GM23338 (cell line): ENCODE measurements at regions not wholly inside any gene's neighbourhood (a gene's known extent, or its start where the extent isn't known, plus 50 kb on each side); places are given as distances from the start of the nearest gene placed in this dataset.

Experiments
- ATAC-seq: fragments of 200-7000 bp; cut with Tn5 transposase; 3 replicates; pipeline ENCODE4 v1.9.1; 2020
- DNase-seq: peaks from one replicate; pipeline ENCODE4 v3.0.0-alpha.2; 2015; ENCODE audit warnings: low spot score
- H2AFZ ChIP-seq: fragments of 200-600 bp; sonication (generic); 2 replicates; pipeline ENCODE4 v1.8.0; 2016; ENCODE audit warnings: antibody characterized with exemption, mild to moderate bottlenecking, moderate library complexity
- H3F3A ChIP-seq: fragments of 200-600 bp; sonication (generic); replicated peaks from 2 replicates; pipeline ENCODE4 v1.8.0; 2017; ENCODE audit warnings: antibody characterized with exemption, mixed run types, low read depth
- H3K27ac ChIP-seq: fragments of 200-600 bp; sonication (generic); 2 replicates; pipeline ENCODE4 v1.6.1; 2016; ENCODE audit warnings: low read depth
- H3K27me3 ChIP-seq: fragments of 200-600 bp; sonication (generic); 2 replicates; pipeline ENCODE4 v1.8.0; 2016; ENCODE audit warnings: mild to moderate bottlenecking, mixed run types, moderate library complexity; ENCODE audit not compliant: insufficient read depth
- H3K36me3 ChIP-seq: fragments of 200-600 bp; sonication (generic); 2 replicates; pipeline ENCODE4 v1.8.0; 2016; ENCODE audit warnings: mild to moderate bottlenecking; ENCODE audit not compliant: insufficient read depth
- H3K4me1 ChIP-seq: fragments of 200-600 bp; sonication (generic); 2 replicates; pipeline ENCODE4 v1.8.0; 2016; ENCODE audit warnings: mild to moderate bottlenecking, moderate library complexity; ENCODE audit not compliant: insufficient read depth
- H3K4me2 ChIP-seq: fragments of 200-600 bp; sonication (generic); 2 replicates; pipeline ENCODE4 v1.7.1; 2017; ENCODE audit warnings: mixed run types
- H3K4me3 ChIP-seq: fragments of 200-600 bp; sonication (generic); 2 replicates; pipeline ENCODE4 v1.6.1; 2016; ENCODE audit warnings: mixed run types
- H3K79me2 ChIP-seq: fragments of 200-600 bp; sonication (generic); replicated peaks from 2 replicates; pipeline ENCODE4 v1.8.0; 2017; ENCODE audit warnings: mild to moderate bottlenecking; ENCODE audit not compliant: insufficient read depth
- H3K9me2 ChIP-seq: fragments of 200-600 bp; sonication (generic); 2 replicates; pipeline ENCODE4 v1.8.0; 2017; ENCODE audit not compliant: insufficient read depth
- H4K20me1 ChIP-seq: fragments of 200-600 bp; sonication (generic); replicated peaks from 2 replicates; pipeline ENCODE4 v1.8.0; 2017; ENCODE audit warnings: mild to moderate bottlenecking; ENCODE audit not compliant: insufficient read depth
- H3K27ac Mint-ChIP-seq: 2 replicates; pipeline ENCODE4 v1.8.0; 2020; ENCODE audit warnings: inconsistent platforms, mild to moderate bottlenecking, moderate library complexity, mixed read lengths
- H3K27me3 Mint-ChIP-seq: 3 replicates; pipeline ENCODE4 v1.8.0; 2022; ENCODE audit warnings: low read depth, mild to moderate bottlenecking, moderate library complexity, mixed read lengths, inconsistent platforms; ENCODE audit not compliant: insufficient read depth, poor library complexity
- H3K36me3 Mint-ChIP-seq: 3 replicates; pipeline ENCODE4 v1.8.0; 2021; ENCODE audit warnings: low read depth, mild to moderate bottlenecking, inconsistent platforms, moderate library complexity, mixed read lengths
- H3K4me1 Mint-ChIP-seq: 3 replicates; pipeline ENCODE4 v1.8.0; 2020; ENCODE audit warnings: mild to moderate bottlenecking, inconsistent platforms, mixed read lengths
- H3K4me3 Mint-ChIP-seq: 3 replicates; pipeline ENCODE4 v1.8.0; 2021; ENCODE audit warnings: moderate library complexity, mild to moderate bottlenecking, inconsistent platforms, mixed read lengths
- H3K9me3 Mint-ChIP-seq: 3 replicates; pipeline ENCODE4 v1.8.0; 2020; ENCODE audit warnings: moderate library complexity, mild to moderate bottlenecking, inconsistent platforms, mixed read lengths
- STAT1 ChIP-seq: IDR thresholded peaks from one replicate; pipeline ENCODE4 v1.6.1; 2016; ENCODE audit warnings: antibody characterized with exemption; ENCODE audit not compliant: unreplicated experiment
- ZNF114 ChIP-seq: fragments of 250-450 bp; sonication (Bioruptor Pico); IDR thresholded peaks from 2 replicates; pipeline ENCODE4 v1.5.0; 2020; ENCODE audit warnings: mild to moderate bottlenecking, moderate library complexity
- ZNF331 ChIP-seq: fragments of 250-450 bp; sonication (Bioruptor Pico); IDR thresholded peaks from 2 replicates; pipeline ENCODE4 v1.5.0; 2020; ENCODE audit warnings: low read depth, mild to moderate bottlenecking, moderate library complexity
- TF ChIP-seq, protein P1 (sequence below): IDR thresholded peaks from 2 replicates; pipeline ENCODE4 v1.6.1; 2016; ENCODE audit warnings: antibody characterized with exemption
- TF ChIP-seq, protein P2 (sequence below): IDR thresholded peaks from one replicate; pipeline ENCODE4 v1.6.1; 2018; ENCODE audit warnings: antibody characterized with exemption; ENCODE audit not compliant: unreplicated experiment
- TF ChIP-seq, protein P3 (sequence below): fragments of 250-450 bp; sonication (Bioruptor Pico); IDR thresholded peaks from 2 replicates; pipeline ENCODE4 v1.5.0; 2020; ENCODE audit warnings: mild to moderate bottlenecking, moderate library complexity
- TF ChIP-seq, protein P4 (sequence below), 2 experiments: fragments of 200-600 bp in 1 of 2; sonication (generic) in 1 of 2; conservative IDR thresholded peaks; 2 replicates each; pipeline versions ENCODE4 v1.5.1 to v1.6.1; 2016 to 2017; ENCODE audit warnings: antibody characterized with exemption in 2 of 2, low read depth in 2 of 2, mild to moderate bottlenecking in 2 of 2, moderate library complexity in 1 of 2

DNA sequence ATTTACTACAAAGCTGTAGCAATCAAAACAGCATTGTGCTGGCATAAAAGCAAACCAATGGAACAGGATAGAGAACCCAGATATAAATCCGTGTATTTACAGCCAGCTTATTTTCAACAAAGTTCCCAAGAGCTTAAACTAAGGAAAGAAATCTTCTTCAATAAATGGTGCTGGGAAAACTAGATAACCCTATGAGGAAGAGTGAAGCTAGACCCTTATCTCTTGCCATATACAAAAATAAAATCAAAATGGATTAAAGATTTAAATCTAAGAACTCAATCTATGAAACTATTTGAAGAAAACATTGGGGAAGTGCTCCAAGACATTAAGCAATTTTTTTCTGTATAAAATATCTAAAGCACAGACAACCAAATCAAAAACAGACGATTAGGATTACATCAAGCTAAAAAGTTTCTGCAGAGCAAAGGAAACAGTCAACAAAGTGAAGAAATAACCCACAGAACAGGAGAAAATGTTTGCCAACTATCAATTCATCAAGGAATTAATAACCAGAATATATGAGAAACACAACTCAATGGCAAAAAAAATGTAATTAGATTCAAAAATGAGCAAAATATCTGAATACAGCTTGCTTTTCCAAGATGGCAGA, 480.7 kb downstream of the LMO7 start (continued):
- TF ChIP-seq, protein P1, sequence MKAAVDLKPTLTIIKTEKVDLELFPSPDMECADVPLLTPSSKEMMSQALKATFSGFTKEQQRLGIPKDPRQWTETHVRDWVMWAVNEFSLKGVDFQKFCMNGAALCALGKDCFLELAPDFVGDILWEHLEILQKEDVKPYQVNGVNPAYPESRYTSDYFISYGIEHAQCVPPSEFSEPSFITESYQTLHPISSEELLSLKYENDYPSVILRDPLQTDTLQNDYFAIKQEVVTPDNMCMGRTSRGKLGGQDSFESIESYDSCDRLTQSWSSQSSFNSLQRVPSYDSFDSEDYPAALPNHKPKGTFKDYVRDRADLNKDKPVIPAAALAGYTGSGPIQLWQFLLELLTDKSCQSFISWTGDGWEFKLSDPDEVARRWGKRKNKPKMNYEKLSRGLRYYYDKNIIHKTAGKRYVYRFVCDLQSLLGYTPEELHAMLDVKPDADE = no peak
- no peak for TF ChIP-seq ZNF331
- TF ChIP-seq STAT1 = no peak

DNA sequence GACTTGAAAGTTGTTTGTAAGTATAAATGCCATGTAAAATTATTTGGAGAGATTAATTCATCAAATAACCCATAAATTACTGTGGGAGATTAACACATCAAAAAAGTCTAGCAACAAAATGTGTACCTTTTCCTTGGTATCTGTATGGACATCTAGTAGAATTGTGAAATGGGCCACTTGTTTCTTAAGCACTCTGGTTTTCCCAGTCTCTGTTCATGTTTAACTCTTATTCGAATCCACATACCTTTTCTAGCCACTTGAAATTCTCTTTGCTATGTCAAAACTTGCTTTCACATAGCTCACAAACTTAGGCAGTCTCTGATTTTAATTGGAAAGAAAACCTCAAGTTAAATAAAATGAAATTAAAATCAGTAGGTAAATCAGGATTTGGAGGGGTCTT, 470.6 kb downstream of the LMO7 start:
- no peaks in the 10 kb centered on the region; the same call in 1 of the 2 replicates for H3K9me2 ChIP-seq
- H3K4me1 Mint-ChIP-seq = no peaks in the 10 kb centered on the region
- no peaks in the 10 kb centered on the region for H3K4me1 ChIP-seq
- H4K20me1 ChIP-seq = no peaks in the 10 kb centered on the region
- no peaks in the 10 kb centered on the region for H3K36me3 ChIP-seq
- H3K4me3 ChIP-seq = no peak overlapping the region
- no peaks in the 10 kb centered on the region for H3K79me2 ChIP-seq
- H3K27ac Mint-ChIP-seq = no peak overlapping the region
- H3K4me3 Mint-ChIP-seq = no peak overlapping the region
- no peaks in the 10 kb centered on the region for H3K27me3 Mint-ChIP-seq
- no peak for DNase-seq
- no peaks in the 10 kb centered on the region for H3F3A ChIP-seq
- TF ChIP-seq, protein P2, sequence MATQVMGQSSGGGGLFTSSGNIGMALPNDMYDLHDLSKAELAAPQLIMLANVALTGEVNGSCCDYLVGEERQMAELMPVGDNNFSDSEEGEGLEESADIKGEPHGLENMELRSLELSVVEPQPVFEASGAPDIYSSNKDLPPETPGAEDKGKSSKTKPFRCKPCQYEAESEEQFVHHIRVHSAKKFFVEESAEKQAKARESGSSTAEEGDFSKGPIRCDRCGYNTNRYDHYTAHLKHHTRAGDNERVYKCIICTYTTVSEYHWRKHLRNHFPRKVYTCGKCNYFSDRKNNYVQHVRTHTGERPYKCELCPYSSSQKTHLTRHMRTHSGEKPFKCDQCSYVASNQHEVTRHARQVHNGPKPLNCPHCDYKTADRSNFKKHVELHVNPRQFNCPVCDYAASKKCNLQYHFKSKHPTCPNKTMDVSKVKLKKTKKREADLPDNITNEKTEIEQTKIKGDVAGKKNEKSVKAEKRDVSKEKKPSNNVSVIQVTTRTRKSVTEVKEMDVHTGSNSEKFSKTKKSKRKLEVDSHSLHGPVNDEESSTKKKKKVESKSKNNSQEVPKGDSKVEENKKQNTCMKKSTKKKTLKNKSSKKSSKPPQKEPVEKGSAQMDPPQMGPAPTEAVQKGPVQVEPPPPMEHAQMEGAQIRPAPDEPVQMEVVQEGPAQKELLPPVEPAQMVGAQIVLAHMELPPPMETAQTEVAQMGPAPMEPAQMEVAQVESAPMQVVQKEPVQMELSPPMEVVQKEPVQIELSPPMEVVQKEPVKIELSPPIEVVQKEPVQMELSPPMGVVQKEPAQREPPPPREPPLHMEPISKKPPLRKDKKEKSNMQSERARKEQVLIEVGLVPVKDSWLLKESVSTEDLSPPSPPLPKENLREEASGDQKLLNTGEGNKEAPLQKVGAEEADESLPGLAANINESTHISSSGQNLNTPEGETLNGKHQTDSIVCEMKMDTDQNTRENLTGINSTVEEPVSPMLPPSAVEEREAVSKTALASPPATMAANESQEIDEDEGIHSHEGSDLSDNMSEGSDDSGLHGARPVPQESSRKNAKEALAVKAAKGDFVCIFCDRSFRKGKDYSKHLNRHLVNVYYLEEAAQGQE = no peak
- TF ChIP-seq, protein P3, sequence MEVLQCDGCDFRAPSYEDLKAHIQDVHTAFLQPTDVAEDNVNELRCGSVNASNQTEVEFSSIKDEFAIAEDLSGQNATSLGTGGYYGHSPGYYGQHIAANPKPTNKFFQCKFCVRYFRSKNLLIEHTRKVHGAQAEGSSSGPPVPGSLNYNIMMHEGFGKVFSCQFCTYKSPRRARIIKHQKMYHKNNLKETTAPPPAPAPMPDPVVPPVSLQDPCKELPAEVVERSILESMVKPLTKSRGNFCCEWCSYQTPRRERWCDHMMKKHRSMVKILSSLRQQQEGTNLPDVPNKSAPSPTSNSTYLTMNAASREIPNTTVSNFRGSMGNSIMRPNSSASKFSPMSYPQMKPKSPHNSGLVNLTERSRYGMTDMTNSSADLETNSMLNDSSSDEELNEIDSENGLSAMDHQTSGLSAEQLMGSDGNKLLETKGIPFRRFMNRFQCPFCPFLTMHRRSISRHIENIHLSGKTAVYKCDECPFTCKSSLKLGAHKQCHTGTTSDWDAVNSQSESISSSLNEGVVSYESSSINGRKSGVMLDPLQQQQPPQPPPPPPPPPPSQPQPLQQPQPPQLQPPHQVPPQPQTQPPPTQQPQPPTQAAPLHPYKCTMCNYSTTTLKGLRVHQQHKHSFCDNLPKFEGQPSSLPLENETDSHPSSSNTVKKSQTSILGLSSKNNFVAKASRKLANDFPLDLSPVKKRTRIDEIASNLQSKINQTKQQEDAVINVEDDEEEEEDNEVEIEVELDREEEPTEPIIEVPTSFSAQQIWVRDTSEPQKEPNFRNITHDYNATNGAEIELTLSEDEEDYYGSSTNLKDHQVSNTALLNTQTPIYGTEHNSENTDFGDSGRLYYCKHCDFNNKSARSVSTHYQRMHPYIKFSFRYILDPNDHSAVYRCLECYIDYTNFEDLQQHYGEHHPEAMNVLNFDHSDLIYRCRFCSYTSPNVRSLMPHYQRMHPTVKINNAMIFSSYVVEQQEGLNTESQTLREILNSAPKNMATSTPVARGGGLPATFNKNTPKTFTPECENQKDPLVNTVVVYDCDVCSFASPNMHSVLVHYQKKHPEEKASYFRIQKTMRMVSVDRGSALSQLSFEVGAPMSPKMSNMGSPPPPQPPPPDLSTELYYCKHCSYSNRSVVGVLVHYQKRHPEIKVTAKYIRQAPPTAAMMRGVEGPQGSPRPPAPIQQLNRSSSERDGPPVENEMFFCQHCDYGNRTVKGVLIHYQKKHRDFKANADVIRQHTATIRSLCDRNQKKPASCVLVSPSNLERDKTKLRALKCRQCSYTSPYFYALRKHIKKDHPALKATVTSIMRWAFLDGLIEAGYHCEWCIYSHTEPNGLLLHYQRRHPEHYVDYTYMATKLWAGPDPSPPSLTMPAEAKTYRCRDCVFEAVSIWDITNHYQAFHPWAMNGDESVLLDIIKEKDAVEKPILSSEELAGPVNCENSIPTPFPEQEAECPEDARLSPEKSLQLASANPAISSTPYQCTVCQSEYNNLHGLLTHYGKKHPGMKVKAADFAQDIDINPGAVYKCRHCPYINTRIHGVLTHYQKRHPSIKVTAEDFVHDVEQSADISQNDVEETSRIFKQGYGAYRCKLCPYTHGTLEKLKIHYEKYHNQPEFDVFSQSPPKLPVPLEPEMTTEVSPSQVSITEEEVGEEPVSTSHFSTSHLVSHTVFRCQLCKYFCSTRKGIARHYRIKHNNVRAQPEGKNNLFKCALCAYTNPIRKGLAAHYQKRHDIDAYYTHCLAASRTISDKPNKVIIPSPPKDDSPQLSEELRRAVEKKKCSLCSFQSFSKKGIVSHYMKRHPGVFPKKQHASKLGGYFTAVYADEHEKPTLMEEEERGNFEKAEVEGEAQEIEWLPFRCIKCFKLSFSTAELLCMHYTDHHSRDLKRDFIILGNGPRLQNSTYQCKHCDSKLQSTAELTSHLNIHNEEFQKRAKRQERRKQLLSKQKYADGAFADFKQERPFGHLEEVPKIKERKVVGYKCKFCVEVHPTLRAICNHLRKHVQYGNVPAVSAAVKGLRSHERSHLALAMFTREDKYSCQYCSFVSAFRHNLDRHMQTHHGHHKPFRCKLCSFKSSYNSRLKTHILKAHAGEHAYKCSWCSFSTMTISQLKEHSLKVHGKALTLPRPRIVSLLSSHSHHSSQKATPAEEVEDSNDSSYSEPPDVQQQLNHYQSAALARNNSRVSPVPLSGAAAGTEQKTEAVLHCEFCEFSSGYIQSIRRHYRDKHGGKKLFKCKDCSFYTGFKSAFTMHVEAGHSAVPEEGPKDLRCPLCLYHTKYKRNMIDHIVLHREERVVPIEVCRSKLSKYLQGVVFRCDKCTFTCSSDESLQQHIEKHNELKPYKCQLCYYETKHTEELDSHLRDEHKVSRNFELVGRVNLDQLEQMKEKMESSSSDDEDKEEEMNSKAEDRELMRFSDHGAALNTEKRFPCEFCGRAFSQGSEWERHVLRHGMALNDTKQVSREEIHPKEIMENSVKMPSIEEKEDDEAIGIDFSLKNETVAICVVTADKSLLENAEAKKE = no peak
- TF ChIP-seq ZNF114 (CRISPR knock-in tag) (no peak), STAT1 (no peak)
- TF ChIP-seq, protein P4, sequence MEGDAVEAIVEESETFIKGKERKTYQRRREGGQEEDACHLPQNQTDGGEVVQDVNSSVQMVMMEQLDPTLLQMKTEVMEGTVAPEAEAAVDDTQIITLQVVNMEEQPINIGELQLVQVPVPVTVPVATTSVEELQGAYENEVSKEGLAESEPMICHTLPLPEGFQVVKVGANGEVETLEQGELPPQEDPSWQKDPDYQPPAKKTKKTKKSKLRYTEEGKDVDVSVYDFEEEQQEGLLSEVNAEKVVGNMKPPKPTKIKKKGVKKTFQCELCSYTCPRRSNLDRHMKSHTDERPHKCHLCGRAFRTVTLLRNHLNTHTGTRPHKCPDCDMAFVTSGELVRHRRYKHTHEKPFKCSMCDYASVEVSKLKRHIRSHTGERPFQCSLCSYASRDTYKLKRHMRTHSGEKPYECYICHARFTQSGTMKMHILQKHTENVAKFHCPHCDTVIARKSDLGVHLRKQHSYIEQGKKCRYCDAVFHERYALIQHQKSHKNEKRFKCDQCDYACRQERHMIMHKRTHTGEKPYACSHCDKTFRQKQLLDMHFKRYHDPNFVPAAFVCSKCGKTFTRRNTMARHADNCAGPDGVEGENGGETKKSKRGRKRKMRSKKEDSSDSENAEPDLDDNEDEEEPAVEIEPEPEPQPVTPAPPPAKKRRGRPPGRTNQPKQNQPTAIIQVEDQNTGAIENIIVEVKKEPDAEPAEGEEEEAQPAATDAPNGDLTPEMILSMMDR (conservative IDR thresholded peaks at IDR 0.05; ENCODE audit: low read depth in 2 of 2) = no peak
- TF ChIP-seq, protein P1 = no peak
- no peaks in the 10 kb centered on the region for H3K36me3 Mint-ChIP-seq
- no peak overlapping the region for H3K27ac ChIP-seq
- H3K27me3 ChIP-seq = no peaks in the 10 kb centered on the region
- peaks cover 2% of the 10 kb centered on the region; the same call in 1 of the 3 replicates for H3K9me3 Mint-ChIP-seq
- no peak for ATAC-seq
- no peak overlapping the region for H2AFZ ChIP-seq
- H3K4me2 ChIP-seq = no peak overlapping the region
